GM12878 (cell line): ENCODE measurements at regions not wholly inside any gene's neighbourhood (a gene's known extent, or its start where the extent isn't known, plus 50 kb on each side); places are given as distances from the start of the nearest gene placed in this dataset.

Experiments used
- ATAC-seq: fragments of 200-7000 bp; cut with Tn5 transposase; 3 replicates; pipeline ENCODE4 v1.9.1; 2020; ENCODE audit warnings: mild to moderate bottlenecking, moderate library complexity
- BruUV-seq: library from RNA; stranded (reverse); fragments of 400-500 nt; replicated peaks from 2 replicates; lab custom pipeline; 2021; lab: Mats Ljungman, UMichigan
- CTCF ChIA-PET: fragments of 300-600 bp; sonication (Branson Sonifier 250); formaldehyde crosslinking; extraction: SDS; loops from one replicate; lab custom pipeline; 2021; ENCODE audit warnings: inconsistent platforms; lab: Yijun Ruan, JAX
- POLR2A ChIA-PET: fragments of 350-600 bp; formaldehyde crosslinking; extraction: SDS; loops from one replicate; lab custom pipeline; 2021; ENCODE audit warnings: inconsistent platforms; lab: Charles Lee
- RAD21 ChIA-PET: fragments of 300-600 bp; sonication (Branson Sonifier 250); formaldehyde crosslinking; loops from one replicate; lab custom pipeline; 2023; ENCODE audit warnings: antibody characterized with exemption; ENCODE audit not compliant: unreplicated experiment; lab: Charles Lee
- SMC1A ChIA-PET: fragments of 300-600 bp; sonication (Branson Sonifier 250); formaldehyde crosslinking; loops from one replicate; lab custom pipeline; 2023; ENCODE audit not compliant: unreplicated experiment, uncharacterized antibody; lab: Charles Lee
- DNase-seq: peaks from one replicate; pipeline ENCODE4 v3.0.0-alpha.2; 2011; ENCODE audit warnings: low read depth, low spot score
- FAIRE-seq: peaks from 3 replicates; lab custom pipeline; 2011; peaks lifted over from hg19 to GRCh38; lab: Jason Lieb, UNC
- H2AFZ ChIP-seq: 2 replicates; pipeline ENCODE4 v1.6.0; 2011; ENCODE audit warnings: low read depth, low read length, control low read depth; ENCODE audit not compliant: control insufficient read depth
- H3K27ac ChIP-seq: 2 replicates; pipeline ENCODE4 v1.5.1; 2011; ENCODE audit warnings: control low read depth; ENCODE audit not compliant: control insufficient read depth, insufficient read depth
- H3K27me3 ChIP-seq, 2 experiments: replicated peaks in 1 of 2; 2 replicates each; pipeline versions ENCODE4 v1.6.0 to v1.6.1; 2011; ENCODE audit warnings: low read length in 1 of 2; ENCODE audit not compliant: control insufficient read depth in 2 of 2, insufficient read depth in 2 of 2
- H3K36me3 ChIP-seq, 2 experiments: 2 replicates each; pipeline ENCODE4 v1.5.1; 2011; ENCODE audit warnings: low read length in 1 of 2; ENCODE audit not compliant: control insufficient read depth in 2 of 2, insufficient read depth in 2 of 2
- H3K4me1 ChIP-seq: 2 replicates; pipeline ENCODE4 v1.6.1; 2011; ENCODE audit warnings: mild to moderate bottlenecking, low read length, moderate library complexity, mixed read lengths; ENCODE audit not compliant: control insufficient read depth, insufficient read depth
- H3K4me2 ChIP-seq: 2 replicates; pipeline ENCODE4 v1.6.0; 2011; ENCODE audit warnings: control low read depth; ENCODE audit not compliant: control insufficient read depth, insufficient read depth
- H3K4me3 ChIP-seq: fragments of 200-600 bp; sonication (generic); 2 replicates; pipeline ENCODE4 v1.5.1; 2016
- H3K79me2 ChIP-seq: 2 replicates; pipeline ENCODE4 v1.6.0; 2011; ENCODE audit warnings: low read length; ENCODE audit not compliant: control insufficient read depth, insufficient read depth
- H3K9ac ChIP-seq: 2 replicates; pipeline ENCODE4 v1.8.0; 2011; ENCODE audit warnings: low read length, control low read depth, mixed read lengths; ENCODE audit not compliant: control insufficient read depth, insufficient read depth
- H3K9me3 ChIP-seq: replicated peaks from 3 replicates; pipeline ENCODE4 v1.5.1; 2011; ENCODE audit warnings: mild to moderate bottlenecking, low read length; ENCODE audit not compliant: control insufficient read depth, insufficient read depth
- H4K20me1 ChIP-seq: 2 replicates; pipeline ENCODE4 v1.6.0; 2011; ENCODE audit not compliant: control insufficient read depth, insufficient read depth
- BRCA1 ChIP-seq: IDR thresholded peaks from 2 replicates; pipeline ENCODE4 v1.6.1; 2011; ENCODE audit warnings: low read depth, low read length, improper control_type of control experiment
- CREM ChIP-seq: IDR thresholded peaks from 2 replicates; pipeline ENCODE4 v1.6.1; 2014; ENCODE audit warnings: antibody characterized with exemption, low read depth
- EZH2 ChIP-seq: IDR thresholded peaks from 2 replicates; pipeline ENCODE4 v1.6.1; 2012; ENCODE audit warnings: low read depth, mild to moderate bottlenecking, control low read depth, inconsistent platforms, low read length, borderline replicate concordance; ENCODE audit not compliant: control insufficient read depth
- NFIC ChIP-seq: IDR thresholded peaks from 2 replicates; pipeline ENCODE4 v1.6.1; 2012; ENCODE audit warnings: low read depth, mild to moderate bottlenecking, inconsistent platforms, low read length, moderate library complexity
- SRF ChIP-seq, 2 experiments: IDR thresholded peaks; 2 replicates each; pipeline ENCODE4 v1.6.1; 2011; ENCODE audit warnings: low read depth in 2 of 2, low read length in 2 of 2, mild to moderate bottlenecking in 1 of 2, moderate library complexity in 1 of 2
- STAT3 ChIP-seq: IDR thresholded peaks from 2 replicates; pipeline ENCODE4 v1.6.1; 2011; ENCODE audit warnings: low read depth, low read length, improper control_type of control experiment
- WGBS: methylation state at CpG from one replicate; pipeline ENCODE4 v1.1.6; 2016; ENCODE audit warnings: low lambda C conversion rate; ENCODE audit not compliant: insufficient replicate concordance, insufficient coverage; ENCODE audit errors: missing lambda C conversion rate; 5-methylcytosine and 5-hydroxymethylcytosine counted together
- in situ Hi-C: fragments of 300-500 bp; cut with MboI; formaldehyde crosslinking; loops from 9 replicates; pipeline ENCODE4 v1.14.3; 2018; ENCODE audit warnings: mixed read lengths
- intact Hi-C: fragments of 100-400 bp; cut with micrococcal nuclease; formaldehyde crosslinking; loops from one replicate; pipeline ENCODE4 v1.14.2; 2022; ENCODE audit not compliant: unreplicated experiment
- TF ChIP-seq, protein P1 (sequence below): fragments of 450-650 bp; IDR thresholded peaks from 2 replicates; pipeline ENCODE4 v1.6.1; 2014; ENCODE audit warnings: mild to moderate bottlenecking
- TF ChIP-seq, protein P2 (sequence below): fragments of 450-650 bp; IDR thresholded peaks from 2 replicates; pipeline ENCODE4 v1.6.1; 2016; ENCODE audit warnings: mild to moderate bottlenecking
- TF ChIP-seq, protein P3 (sequence below): fragments of 450-650 bp; IDR thresholded peaks from 2 replicates; pipeline ENCODE4 v1.6.1; 2017; ENCODE audit warnings: antibody characterized with exemption, mild to moderate bottlenecking, moderate library complexity

DNA sequence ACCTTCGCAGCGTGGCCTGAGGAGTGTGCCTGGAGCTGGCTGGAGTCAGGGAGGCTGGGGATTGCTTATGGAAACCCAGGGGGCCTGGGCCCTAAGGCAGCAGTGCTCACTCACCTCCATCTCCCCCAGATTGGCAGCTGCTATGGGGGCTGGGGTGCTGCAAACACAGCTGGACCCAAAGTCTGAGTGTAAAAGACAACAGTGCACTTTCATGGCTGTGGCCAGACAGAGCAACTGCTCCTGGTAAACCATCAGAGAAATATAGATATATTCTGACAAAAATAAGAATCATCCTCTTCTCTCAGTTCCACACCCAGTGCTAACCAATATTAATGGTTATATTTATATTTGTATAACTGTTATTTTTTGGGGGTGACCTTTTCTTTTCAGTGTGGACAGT is 123.9 kb downstream of the TENT4A start:
- RAD21 ChIA-PET: no interaction called here
- TF ChIP-seq BRCA1: no peak
- TF ChIP-seq, protein P1, sequence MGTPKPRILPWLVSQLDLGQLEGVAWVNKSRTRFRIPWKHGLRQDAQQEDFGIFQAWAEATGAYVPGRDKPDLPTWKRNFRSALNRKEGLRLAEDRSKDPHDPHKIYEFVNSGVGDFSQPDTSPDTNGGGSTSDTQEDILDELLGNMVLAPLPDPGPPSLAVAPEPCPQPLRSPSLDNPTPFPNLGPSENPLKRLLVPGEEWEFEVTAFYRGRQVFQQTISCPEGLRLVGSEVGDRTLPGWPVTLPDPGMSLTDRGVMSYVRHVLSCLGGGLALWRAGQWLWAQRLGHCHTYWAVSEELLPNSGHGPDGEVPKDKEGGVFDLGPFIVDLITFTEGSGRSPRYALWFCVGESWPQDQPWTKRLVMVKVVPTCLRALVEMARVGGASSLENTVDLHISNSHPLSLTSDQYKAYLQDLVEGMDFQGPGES: no peak
- no peak for TF ChIP-seq EZH2
- no peak for TF ChIP-seq SRF (IDR thresholded peaks at IDR 0.05; ENCODE audit: low read depth in 2 of 2, low read length in 2 of 2)
- no peak for TF ChIP-seq CREM
- TF ChIP-seq, protein P2, sequence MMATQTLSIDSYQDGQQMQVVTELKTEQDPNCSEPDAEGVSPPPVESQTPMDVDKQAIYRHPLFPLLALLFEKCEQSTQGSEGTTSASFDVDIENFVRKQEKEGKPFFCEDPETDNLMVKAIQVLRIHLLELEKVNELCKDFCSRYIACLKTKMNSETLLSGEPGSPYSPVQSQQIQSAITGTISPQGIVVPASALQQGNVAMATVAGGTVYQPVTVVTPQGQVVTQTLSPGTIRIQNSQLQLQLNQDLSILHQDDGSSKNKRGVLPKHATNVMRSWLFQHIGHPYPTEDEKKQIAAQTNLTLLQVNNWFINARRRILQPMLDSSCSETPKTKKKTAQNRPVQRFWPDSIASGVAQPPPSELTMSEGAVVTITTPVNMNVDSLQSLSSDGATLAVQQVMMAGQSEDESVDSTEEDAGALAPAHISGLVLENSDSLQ: no peak
- no peak for TF ChIP-seq NFIC
- no peak for TF ChIP-seq STAT3
- TF ChIP-seq, protein P3, sequence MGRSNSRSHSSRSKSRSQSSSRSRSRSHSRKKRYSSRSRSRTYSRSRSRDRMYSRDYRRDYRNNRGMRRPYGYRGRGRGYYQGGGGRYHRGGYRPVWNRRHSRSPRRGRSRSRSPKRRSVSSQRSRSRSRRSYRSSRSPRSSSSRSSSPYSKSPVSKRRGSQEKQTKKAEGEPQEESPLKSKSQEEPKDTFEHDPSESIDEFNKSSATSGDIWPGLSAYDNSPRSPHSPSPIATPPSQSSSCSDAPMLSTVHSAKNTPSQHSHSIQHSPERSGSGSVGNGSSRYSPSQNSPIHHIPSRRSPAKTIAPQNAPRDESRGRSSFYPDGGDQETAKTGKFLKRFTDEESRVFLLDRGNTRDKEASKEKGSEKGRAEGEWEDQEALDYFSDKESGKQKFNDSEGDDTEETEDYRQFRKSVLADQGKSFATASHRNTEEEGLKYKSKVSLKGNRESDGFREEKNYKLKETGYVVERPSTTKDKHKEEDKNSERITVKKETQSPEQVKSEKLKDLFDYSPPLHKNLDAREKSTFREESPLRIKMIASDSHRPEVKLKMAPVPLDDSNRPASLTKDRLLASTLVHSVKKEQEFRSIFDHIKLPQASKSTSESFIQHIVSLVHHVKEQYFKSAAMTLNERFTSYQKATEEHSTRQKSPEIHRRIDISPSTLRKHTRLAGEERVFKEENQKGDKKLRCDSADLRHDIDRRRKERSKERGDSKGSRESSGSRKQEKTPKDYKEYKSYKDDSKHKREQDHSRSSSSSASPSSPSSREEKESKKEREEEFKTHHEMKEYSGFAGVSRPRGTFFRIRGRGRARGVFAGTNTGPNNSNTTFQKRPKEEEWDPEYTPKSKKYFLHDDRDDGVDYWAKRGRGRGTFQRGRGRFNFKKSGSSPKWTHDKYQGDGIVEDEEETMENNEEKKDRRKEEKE: no peak
- no peak for FAIRE-seq
- H3K36me3 ChIP-seq: no peaks in the 10 kb centered on the region
- SMC1A ChIA-PET: no interaction called here
- no peaks in the 10 kb centered on the region; the same call in 2 of the 3 replicates for H3K9me3 ChIP-seq
- 51% methylated on average over 2 of the region's 2 CpGs for WGBS
- no peaks in the 10 kb centered on the region for H3K79me2 ChIP-seq
- no peaks in the 10 kb centered on the region for H4K20me1 ChIP-seq
- no peak overlapping the region for H3K4me2 ChIP-seq
- POLR2A ChIA-PET: no interaction called here
- no peak overlapping the region for H3K4me3 ChIP-seq
- DNase-seq: no peak
- H3K27me3 ChIP-seq: peaks cover 1 to 9% of the 10 kb centered on the region in 2 experiments; a peak in 3 of 4 replicates
- no peak overlapping the region for H3K9ac ChIP-seq
- no TSS peak for BruUV-seq
- no peak overlapping the region for H3K27ac ChIP-seq
- CTCF ChIA-PET: interaction anchor here (1.1 to 2.0 kb wide), 4 partner anchors 8 to 19 kb away, joined by 3 to 6 read pairs (median 4); no protein-coding TSS in a partner anchor
- H3K4me1 ChIP-seq: no peaks in the 10 kb centered on the region; the same call in 1 of the 2 replicates
- H2AFZ ChIP-seq: no peak overlapping the region
- ATAC-seq: peak; percentile 51
- intact Hi-C loops (loop anchor here (1.0 to 10.0 kb wide), 4 partner anchors 16 to 252 kb away; no protein-coding TSS in a partner anchor), in situ Hi-C loops (no loop called here)
